Renal pelvis (tissue), 1 donor: ENCODE measurements at regions not wholly inside any gene's neighbourhood (a gene's known extent, or its start where the extent isn't known, plus 50 kb on each side); places are given as distances from the start of the nearest gene placed in this dataset.
"Not testable (repeated sequence)": the region's sequence is repeated elsewhere in the genome, so short reads cannot be mapped to it uniquely, and the experiment has no call there.

Experiments used
- DNase-seq: peaks from one replicate; pipeline ENCODE4 v3.0.0-alpha.2; 2013

DNA sequence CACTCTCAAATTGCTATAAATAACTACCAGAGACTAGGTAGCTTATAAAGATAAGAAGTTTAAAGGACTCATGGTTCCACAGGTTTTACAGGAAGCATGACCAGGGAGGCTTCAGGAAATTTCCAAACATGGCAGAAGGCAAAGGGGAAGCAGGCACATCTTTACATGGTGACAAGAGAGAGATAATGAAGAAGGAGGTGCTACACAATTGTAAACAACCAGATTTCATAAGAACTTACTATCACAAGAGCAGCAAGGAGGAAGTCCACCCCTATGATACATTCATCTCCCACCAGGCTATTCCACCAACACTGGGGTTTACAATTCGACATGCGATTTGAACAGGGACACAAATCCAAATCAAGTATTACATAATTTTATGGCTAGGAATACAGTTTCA lies 257.7 kb downstream of the BTG1 start:
- no peak for DNase-seq

DNA sequence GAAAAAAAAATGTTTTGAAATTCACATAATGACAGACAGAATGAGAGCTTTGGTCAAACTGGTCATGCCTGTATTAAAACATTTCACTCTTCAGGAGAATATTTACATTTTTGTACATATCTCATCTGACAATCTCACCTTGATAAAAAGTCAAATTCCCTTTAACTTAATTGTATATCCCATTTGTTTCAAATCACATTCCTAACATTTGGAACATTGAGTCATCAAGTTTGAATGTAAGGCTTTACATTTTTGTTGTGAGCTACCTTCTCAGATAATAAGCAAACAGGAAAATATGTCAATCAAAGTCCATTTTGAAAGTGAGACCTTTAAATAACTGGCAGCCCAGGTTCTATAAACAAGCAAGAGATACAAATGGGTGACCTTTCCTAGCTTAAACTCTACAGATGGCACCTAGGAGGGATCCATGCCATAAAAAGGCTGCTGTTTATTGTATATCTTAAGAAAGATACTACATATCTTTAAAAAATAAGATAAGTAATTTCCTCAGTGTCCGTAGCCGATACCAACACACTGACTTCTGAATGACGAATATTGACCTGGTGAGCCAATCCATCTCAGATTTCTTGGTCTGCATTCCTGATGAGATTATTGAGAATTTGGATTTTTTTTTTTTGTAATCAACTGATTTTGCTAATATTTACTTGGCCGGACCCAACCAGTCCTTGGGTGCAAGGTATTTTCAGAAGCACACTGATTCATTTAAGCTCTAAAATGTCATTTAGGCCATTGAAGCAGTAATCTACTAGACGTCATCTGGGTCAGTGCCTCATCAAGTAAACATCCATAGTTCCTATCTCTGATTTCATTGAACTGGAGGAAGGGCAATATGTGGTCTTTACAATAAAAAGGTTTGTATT lies 259.6 kb downstream of the BTG1 start:
- DNase-seq = no peak

DNA sequence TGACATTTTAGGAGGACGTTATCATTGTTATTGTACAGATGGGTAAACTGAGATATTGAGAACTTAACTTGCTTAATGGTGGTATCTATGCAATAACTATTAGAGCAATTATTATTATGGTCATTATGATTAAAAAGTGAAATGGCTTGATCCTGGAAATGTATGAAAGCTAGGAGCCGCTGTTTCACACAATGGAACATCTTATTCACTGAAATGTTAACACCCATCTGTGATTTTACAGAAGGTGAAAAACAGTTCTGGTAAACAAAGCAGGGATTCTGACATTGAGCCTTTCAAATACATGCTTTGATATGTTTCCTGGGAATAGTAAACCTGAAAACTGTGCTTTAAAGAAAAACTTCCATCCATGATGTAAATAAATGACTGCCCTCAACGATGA lies 261.4 kb downstream of the BTG1 start:
- no peak for DNase-seq

DNA sequence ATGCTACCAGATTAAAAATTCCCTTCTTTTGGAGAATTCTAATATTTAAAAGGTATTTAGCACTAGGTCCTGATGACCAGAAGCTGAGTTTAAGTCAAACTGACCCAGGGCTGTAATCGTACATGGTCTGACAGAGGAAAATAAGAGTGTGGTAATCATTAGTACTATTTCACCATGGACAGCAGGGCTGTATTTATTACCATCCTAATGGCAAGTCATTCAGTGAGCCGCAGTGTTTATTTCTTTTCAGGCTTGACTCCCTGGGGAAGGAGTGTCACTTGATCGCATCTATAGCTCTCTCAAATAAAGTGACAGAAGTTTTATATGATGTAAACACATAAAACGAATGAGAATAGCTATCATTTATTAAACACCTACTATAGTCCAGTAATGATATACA lies 261.8 kb downstream of the BTG1 start:
- no peak for DNase-seq

DNA sequence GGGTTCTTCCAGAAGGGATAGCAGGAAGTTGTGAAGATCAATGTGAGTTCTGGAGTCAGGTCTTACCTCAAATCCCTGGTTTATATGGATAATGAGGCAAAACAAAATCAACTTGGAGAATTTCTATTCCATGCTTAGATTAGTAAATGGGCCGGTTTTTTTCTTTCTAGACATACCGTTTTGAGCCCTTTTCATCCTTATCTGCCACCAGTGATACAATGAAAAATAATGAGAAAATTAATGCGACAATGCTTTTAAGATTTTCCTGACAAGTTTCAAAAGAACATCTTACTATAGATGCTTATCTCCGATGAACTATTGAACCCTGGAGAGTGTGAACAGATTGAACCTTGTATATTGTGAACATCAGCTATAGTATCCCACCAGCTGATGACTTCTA lies 262.7 kb downstream of the BTG1 start:
- DNase-seq = no peak

DNA sequence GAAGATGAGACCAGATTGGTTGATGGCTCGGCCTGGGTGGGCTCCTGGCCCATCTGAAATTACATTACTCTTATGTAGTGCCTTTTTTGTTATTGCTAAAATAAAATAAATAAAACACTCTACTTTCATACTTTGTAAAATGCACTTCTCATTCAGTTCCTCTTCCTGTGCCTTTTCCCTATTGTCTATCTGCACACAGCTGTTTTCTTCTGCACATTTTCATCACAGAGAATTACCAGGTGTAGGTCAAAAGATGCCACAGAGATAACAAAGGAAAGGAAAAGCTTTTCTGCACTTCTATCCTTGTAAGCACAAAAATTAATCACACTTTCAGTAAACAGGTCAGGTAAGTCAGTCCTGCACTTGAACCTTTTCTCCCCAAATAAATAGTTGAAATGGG lies 265.1 kb downstream of the BTG1 start:
- no peak for DNase-seq

DNA sequence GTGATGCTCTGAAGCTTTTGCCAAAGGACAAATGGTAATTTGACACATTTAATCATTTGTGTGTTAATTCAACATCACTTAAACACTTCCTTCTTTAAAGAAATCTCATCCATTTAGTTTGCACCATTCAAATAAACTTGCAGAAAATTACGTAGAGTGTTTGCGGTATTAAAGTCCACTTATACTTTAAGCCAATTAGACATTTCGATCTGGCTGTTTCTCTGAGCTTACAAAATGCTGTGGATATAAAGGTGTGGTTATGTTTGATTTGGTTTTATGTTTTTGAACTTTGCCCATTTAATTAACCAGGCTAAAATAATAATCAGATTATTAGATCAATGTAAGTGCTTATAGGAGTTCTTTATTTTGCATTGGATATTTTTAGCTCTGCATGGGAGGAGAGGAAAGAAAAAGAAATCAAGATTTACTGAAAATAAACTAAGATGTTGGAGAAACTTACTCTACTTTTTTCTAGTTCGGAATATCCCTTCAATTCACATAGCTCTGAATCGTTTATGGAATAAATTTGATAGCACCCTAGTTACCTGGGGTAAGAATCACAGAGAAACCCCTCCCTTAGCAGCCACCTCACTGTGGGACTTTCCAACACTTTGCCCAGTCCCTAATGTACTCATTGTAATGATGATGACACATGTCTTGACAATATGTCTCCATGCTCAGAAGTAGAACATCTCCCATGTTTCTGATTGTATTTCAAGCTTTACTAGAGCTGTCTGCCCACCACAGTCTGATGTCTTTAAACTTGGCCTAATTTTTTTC lies 268.0 kb downstream of the BTG1 start:
- DNase-seq = no peak

DNA sequence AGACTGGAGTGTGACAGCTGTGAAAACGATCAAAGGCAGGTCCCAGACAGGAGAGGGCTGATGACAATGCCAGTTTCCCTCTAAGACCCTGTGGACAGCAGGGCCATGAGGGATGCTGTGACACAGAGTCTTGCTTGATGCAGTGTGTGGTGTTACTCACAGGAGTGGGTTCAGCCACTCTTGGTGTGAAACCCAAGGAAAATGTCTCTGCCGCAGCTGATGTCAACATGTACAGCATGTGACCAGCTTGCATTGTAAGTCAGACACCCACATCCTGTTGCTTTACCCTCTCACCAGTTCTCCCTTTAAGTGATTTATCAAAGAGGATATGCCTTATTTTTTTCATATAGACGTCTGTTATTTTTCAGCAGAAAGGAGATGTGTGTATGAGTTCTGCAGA lies 268.6 kb downstream of the BTG1 start:
- no peak for DNase-seq

DNA sequence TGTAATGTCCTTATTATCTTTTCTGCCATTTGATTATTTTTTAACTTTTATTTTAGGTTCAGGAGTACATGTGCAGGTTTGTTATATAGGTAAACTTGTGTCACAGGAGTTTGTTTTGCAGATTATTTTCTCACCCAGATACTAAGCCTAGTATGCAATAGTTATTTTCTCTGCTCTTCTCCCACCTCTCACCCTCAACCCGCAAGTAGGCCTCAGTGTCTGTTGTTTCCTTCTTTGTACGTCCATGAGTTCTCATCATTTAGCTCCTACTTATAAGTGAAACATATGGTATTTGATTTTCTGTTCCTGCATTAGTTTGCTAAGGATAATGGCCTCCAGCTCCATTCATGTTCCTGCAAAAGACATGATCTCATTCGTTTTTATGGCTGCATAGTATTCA lies 270.0 kb downstream of the BTG1 start:
- not testable (repeated sequence) for DNase-seq

DNA sequence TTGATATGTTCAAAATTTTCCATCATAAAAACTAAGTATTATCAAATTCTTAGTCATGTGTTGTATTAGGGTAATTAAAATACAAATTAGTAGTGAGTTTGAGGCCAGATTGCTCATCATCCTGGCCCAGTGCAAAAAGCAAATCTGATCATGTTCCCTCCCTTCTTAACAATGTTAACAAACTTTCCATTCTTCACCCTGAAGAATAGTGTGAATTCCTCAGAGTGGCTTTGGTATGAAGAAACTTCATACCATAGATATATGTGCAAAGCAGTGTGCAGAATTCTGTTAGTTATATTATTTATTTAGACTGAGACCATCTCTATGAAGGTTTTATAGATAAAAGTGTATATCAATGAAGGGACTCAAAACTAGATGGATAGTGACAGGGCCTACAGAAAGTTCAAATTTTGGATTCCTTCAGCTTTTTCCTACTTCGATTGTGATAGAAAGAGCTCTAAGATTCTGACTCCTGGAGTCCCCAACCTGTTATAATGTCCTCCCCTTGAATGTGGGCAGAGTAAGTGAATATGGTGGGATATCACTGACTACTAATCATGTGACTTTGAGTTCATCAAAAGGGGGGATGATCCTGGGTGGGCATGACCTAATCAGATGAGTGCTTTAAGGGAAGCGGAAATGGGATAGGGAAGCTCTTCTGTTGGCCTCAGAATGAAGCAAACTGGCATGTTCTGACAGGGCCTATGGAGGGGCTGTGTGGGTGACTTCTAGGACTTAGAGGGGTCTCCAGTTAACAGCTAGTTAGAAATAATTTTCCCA lies 271.4 kb downstream of the BTG1 start:
- DNase-seq = no peak

DNA sequence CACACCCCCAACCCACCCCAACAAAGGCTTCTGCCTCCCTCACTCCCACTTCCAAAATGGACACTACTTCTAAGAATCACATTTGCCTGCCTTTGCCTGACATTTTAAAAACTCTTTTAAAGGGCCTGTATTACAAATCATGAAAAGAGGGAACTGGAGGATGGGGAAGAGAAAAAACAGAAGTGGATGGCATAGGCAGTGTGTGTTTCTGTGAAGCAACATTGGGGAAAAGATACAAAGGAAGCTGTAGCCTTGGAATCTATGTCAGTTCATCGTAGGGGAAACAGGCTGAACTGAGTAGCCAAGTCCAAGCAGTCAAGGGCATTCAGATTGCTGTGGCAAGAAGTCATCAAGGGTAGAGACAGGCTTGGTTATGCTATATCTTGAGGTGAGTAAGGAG lies 273.9 kb downstream of the BTG1 start:
- DNase-seq = no peak

DNA sequence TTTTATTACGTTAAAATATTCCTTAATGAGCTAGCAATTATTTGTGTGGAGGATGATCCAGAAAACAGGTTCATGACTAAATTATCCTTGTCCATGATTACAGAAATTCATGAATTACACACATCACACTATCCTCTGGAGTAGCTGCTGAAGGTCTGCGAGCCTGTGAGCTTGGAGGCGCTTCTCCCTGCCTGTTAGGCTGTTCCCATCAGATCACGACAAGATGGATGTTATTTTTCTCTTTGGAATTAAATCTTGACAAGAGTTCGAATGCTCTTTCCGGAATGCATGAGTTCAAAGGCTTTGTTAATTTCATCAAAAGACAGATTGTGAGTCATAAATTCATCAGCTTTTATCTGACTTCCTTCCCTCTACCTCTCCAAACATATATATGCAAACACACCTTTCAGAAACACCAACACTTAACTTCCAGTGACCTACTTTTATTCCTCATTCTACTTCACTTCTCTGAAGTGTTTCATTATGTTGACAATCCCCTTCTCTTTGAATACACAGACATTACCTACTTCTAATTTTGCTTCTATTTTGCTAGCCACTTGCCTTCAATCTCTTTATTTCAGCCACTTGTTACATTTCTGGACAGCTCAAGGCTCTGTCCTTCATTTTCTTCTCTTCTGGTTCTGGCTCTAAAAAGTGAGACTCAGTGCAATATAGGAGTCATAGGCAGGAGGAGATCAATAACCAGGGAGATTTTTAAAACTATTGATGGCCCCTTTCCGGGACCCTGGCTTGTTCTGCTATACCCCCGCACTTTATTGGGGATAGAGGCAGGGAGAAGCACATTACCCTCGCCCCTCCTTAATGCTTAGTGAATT lies 274.6 kb downstream of the BTG1 start:
- DNase-seq = no peak

DNA sequence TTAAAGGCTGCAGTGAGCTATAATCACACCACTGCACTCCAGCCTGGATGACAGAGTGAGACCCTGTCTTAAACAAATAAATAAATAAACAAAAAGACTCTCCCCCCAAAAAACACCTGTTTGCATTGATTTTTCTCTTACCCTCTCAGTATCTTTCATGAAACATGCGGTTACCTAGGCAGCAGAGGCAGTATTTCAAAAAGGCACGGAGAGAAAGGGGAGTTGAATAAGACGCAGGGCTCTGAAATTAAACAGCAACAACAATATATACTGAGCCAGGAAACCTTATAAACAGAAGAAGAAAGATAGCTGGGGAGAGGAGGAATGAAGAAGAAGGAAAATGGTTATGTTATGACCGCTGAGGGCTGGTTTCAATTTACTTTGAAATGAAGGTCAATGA lies 277.6 kb downstream of the BTG1 start:
- no peak for DNase-seq

DNA sequence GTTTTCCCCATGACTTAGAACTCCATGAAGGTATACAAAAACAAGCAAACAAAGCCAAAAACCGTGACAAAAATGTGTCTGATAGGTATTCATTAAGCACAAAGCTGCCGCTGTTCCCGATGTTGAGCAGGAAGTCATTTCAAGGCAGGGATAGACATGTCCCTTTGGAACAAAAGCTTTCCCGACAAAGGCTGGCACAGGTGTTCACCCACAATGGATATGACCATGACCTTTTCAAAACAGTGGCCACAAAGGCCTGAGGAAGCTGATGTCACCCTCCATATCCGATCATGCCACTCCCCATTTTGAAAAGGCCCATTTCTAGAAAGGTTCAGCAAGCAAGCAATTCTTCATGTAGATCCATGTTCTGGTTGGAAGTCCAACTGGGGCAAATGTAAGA lies 279.1 kb downstream of the BTG1 start:
- no peak for DNase-seq

DNA sequence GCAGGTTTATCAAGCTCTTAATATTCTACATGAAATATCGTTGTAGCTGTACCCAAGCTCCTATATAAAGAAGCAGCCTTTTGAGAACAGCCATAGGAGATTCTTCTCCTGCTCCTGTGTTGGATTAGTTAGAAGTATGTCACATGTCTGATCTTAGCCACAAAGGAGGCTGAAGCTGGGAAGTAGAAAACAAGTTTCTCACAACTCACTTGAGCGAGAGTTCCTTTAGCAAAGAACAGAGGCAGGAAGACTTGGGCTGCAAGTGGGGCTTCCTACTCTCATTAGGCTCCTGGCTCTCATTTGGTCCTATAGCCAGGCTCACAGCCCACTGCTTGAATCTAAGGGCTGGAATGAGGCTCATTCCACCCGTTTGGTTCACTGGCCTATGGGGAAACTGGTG lies 281.9 kb downstream of the BTG1 start:
- DNase-seq = no peak

DNA sequence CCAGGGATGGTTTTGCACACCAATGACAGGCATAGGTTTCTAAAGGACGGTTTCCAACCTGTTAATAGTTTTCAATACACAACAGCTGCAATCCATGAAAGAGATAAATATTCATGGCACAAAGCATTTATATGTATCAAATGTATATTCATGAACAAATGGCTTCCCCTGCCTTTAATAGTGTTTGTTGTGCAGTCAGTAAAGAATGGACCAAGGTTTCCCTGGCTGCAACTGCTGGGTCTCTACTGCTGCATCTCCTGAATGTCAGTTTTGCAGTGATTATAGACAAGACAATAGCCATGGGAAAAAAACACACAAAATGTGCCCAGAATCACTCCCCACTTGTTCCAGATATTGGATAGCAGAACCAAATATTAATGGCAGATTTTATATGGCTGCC lies 284.1 kb downstream of the BTG1 start:
- no peak for DNase-seq

DNA sequence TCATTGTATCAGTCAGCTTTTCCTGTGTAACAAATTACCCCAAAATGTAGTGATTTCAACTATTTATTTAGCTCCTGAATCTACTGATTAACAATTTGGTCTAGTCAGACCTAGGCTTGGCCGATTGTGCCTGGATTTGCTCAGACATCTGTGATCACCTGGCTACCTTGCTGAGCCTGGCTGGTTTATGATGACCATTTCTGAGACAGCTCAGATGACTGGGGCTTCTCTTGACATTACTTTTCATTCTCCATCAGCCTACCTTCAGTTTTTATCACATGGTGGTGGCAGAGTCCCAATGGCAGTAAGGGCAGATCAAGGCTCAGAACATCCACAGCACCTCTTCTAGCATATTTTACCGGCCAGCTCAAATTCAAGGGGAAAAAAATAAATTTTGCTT lies 286.3 kb downstream of the BTG1 start:
- DNase-seq = no peak

DNA sequence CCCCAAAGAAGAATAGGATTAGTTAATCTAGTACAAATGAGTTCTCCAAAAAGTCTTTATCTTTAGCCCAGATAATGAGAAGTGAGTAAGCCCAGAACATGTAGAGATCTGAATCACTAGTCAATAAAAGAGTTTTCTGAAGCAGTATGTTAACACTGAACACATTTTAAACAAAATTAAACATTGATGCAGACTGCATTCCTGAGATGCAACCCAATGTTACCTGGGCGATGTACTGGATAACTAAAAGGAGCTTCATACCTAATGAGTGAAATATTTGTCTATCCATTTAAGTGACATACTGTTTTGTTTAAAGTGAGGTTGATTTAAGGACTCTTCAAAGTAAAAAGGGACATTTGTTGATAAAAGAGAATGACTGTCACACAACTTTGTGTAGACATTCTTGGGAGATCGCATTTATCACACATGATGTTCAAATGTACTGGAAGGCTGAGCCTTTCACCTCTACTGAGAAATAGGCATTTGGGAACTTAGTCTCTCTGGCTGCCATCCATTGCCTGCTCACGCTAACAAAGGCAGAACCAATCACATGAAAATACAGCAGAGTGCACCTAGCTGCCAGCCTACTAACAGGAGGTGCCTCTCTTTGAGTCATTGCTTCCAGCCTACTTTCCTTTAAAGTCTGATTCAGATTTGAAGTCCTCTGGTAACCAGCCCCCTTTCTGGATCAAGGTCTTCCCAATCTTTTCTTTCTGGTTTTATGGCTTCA lies 287.7 kb downstream of the BTG1 start:
- DNase-seq = no peak

DNA sequence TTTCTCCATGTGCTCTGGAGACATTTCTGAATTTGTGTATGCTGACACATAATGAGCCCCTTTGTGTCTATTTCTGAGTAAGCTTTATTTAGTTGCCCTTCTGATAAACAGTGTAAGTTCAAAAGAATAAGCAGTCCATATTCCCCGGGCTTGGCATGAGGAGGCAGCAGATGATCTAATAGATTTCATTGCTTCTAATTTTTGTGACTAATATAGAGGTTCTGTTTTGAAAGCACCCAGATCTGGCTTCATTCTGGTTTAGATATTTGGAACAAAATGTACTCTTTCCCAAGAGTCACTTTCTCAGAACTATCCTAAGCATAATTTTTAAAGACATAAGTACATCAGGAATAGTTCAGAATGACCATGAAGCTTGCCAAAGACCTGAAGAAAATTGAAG lies 290.9 kb downstream of the BTG1 start:
- no peak for DNase-seq

DNA sequence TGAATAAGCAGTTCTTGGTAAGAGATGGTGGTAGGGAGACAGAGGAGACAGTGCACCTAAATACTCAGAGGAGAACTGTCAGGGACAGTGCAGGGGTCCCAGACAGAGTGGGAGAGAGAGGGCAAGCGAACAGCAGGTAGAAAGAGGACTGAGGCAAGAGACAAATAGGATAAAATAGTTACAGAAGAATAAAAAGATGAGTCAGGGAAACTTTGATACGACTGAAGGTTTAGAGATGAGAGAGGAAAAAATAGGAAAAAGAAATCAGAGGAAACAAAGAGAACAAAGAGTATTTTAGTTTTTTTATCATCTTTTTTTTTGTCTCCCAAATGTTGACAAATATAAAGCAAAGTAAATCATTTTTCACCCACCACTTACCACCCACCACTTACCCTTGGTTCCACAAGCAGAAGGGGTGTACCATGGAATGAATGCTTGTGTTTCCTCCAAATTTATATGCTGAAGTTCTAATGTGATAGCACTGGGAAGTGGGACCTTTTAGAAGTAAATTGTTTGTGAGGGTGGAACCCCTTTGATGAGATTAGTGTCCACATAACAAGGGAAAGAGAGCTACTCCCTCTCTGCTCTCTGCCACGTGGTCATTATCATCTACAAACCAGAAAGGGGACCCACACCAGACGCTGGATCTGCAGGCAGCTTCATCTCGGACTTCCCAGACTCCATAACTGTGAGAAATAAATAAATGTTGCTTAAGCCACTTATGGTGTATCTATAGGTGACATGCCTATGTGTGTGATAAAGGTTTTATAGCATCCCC lies 292.1 kb downstream of the BTG1 start:
- no peak for DNase-seq
